ENCODE measurements at regions not wholly inside any gene's neighbourhood (a gene's known extent, or its start where the extent isn't known, plus 50 kb on each side); places are given as distances from the start of the nearest gene placed in this dataset.

DNA sequence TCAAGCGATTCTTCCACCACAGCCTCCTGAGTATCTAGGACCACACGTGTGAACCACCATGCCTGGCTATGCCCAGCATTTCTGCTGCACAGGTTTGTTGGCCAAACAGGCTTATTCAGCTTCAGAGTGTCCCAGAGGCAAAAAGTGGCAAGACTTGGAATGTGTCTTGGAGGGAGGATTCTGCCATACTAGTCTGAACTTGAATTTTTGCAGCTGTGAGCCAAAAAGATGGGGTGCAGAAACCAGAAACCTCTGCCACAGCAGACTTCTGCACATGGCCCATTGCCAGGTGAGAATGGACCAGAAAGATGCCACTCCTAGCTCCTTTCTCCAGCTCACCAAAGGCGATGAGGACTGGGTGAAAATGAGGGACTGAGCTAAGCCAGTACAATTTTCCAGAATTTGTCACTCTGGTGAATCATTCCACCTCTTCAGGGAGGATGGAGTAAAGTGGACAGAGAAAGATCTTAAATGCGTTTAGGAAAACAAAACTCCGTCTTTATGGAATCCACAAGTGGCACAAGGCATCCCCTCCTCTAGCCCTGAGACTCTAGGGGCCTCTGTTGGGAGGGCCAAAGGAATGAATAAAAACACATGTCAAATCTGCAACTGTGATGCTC is 369.1 kb upstream of the CLNK start:
- no peak for DNase-seq (ENCODE audit: low spot score)

DNA sequence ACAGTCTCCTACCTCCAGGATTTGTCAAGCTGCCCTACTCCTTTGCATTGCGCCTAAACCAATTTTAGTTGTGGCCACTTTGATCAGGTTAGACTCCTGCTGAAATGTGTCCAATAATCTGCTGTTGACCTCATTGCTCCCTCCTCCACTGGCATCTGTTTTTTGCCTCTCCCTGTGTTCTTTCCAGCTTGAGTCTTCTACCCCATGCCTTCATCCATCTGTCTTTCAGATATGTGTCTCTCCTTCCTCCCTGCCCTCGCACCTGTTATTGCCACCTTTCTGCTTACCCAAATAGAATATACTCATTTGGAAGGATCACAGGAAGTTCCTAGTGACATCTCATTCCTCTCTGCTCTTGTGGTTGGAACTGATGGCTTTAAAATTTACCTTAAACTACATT is 366.6 kb upstream of the CLNK start:
- no peak for DNase-seq (ENCODE audit: low spot score)

GRCh38 chr4:11050766-11051165 is 366.2 kb upstream of the CLNK start:
- DNase-seq (ENCODE audit: low spot score): no peak

- no peak for DNase-seq (ENCODE audit: low spot score)
Observed at GRCh38 chr4:11049001-11049400, 364.4 kb upstream of the CLNK start.

GRCh38 chr4:11042760-11043159 is 358.2 kb upstream of the CLNK start:
- DNase-seq (ENCODE audit: low spot score): no peak

- DNase-seq (ENCODE audit: low spot score): no peak
Observed at GRCh38 chr4:11039634-11040131, 355.1 kb upstream of the CLNK start.

GRCh38 chr4:11038926-11039325 is 354.4 kb upstream of the CLNK start:
- no peak for DNase-seq (ENCODE audit: low spot score)

- no peak for DNase-seq (ENCODE audit: low spot score)
Observed at GRCh38 chr4:11037637-11038036, 353.1 kb upstream of the CLNK start.

DNA sequence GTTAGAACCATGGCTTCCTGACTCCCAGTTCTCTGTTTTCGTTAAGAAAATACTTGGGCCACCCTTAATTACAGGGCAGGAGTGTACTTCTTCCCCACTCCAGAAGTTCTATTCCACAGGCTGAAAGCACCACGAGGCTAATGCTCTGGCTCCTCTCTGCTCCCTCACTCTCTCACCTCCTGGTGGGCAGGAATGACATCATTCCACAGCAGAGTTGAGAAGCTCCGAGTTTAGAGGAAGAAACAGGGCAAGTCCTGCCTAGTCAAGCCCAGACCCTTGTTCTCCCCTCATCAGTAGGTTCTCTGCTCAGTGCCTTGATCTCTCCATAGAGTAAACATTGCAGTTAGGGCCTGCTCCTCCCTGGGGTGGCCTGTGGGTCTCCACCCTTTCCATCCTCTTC is 343.8 kb upstream of the CLNK start:
- DNase-seq (ENCODE audit: low spot score): no peak

DNA sequence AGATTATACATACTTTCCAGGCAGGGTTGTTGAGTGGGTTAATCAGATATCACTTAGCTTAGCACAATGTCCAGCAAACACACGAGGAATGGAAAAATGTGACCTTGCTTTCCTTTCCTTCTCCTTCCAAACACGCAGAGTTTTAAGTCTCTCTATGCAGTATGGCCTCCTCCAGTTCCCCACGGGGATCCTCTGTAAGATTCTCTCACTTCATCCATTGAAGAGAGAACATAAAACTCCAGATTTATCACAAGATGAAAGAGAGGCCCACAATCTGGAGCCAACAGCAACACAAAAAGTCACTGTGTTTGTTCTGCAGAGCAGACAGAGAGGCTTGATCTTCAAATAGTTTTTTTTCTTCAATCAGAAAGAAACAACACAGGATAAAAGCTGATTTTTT is 336.8 kb upstream of the CLNK start:
- no peak for DNase-seq (ENCODE audit: low spot score)

- DNase-seq (ENCODE audit: low spot score): no peak
Observed at GRCh38 chr4:11019451-11020240, 335.1 kb upstream of the CLNK start.

GRCh38 chr4:11014199-11014598 is 329.6 kb upstream of the CLNK start:
- no peak for DNase-seq (ENCODE audit: low spot score)

DNA sequence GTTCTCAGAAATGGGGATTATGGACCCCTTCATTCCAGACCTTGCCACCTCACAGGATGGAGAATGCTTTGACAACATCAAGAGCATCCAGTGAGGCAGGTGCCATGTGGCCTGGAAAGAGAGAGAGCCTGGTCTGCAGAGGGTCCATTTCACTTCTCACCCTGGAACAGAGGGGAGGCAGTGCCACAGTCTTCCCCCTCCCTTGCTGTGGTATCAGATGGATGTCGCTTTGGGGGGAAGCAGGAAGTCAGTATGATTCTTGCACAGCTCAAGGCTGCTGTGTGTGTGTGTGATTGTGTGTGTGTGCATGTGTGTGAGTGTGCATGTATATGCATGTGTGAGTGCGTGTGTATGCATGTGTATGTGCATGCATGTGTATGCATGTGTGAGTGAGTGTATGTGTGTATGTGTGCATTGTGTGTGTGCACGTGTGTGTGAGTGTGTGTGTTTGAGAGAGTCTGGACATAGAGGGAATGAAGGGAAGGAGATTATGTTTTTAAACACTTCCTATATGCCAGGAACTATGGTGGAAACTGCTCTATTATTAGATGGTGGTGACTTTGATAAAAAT is 328.6 kb upstream of the CLNK start:
- no peak for DNase-seq (ENCODE audit: low spot score)

DNA sequence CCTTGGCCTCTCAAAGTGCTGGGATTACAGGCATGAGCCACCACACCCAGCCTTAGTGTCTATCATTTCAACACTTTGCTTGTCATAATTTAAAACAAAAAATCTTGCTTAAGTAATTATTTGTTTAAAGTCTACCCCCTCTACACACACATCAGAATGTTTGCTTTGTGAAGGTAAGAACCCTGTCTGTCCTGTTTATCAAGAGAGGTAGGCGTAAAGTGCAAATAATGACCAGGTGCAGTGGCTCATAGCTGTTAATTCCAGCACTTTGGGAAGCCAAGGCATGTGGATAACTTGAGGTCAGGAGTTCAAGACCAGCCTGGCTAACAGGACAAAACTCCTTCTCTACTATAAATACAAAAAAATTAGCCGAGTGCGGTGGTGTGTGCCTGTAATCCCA is 326.7 kb upstream of the CLNK start:
- DNase-seq (ENCODE audit: low spot score): no peak

GRCh38 chr4:11010624-11011023 is 326.1 kb upstream of the CLNK start:
- no peak for DNase-seq (ENCODE audit: low spot score)

DNA sequence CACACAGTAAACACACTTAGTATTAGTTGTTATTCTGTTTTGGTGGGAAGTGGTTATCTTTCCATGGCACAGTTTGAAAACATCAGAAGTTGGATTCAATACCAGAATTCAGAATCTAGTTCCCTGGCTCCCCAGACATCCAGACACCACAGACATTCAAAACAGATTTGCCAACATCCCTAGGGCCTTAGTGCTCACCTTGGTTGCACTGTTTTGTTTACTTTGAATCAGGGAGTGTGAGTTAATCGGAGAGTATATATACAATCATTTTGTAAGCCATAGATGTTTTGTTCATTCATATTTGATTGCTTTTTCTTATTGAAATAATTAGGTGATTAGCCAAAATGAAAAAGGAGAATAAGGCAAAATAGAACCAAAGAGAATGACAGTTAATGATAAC is 324.7 kb upstream of the CLNK start:
- no peak for DNase-seq (ENCODE audit: low spot score)

DNA sequence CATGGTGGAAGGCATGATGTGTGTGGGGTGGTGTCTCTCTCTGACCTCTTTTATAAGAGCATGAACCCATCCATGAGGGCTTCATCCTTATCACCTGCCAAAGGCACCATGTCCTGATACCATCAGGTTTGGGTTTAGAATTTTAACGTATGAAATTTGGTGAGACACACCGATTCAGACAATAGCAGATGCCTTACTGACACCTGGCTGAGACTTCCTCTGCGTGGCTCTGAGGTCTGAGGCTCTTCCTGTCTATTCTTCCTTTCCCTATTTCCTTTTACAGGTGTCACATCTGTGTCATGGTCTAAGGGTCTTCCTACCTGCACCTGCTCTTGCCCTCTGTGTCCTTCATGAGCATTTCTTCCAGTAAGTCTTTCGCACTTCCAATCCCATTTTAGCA is 320.7 kb upstream of the CLNK start:
- no peak for DNase-seq (ENCODE audit: low spot score)

DNA sequence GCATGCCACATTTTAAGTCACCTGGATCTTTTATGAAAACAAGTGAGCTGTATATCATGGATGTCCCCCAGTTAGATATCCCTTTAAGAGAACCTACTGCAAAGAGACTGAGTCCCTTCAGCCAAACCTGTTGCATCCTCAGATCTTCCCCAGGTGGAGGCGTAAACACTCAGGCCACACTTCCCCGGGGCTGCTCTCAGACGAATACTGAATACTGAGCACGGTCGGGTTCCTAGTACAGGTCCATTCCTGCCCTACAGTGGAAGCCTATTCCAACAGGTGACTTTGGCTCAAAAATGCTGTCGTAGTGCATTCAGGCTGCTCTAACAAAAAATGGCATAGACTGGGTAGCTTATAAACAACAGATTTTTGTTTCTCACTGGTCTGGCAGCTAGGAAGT is 320.2 kb upstream of the CLNK start:
- no peak for DNase-seq (ENCODE audit: low spot score)

DNA sequence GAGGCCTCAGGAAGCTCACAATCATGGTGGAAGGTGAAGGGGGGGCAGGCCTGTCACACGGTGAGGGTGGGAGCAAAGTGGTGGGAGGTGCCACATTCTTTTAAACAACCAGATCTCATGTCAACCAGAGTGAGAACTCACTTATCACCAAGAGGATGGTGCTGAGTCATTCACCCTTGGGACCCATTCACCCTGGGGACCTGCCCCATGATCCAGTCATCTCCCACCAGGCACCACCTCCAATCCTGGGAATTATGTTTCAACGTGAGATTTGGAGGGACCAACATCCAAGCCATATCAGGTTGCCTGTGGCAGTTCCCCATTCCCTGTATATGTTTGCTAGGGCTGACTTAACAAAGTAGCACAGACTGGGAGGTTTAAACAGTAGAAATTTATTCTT is 318.4 kb upstream of the CLNK start:
- no peak for DNase-seq (ENCODE audit: low spot score)

- DNase-seq (ENCODE audit: low spot score): no peak
Observed at GRCh38 chr4:10998846-10999245, 314.3 kb upstream of the CLNK start.

DNA sequence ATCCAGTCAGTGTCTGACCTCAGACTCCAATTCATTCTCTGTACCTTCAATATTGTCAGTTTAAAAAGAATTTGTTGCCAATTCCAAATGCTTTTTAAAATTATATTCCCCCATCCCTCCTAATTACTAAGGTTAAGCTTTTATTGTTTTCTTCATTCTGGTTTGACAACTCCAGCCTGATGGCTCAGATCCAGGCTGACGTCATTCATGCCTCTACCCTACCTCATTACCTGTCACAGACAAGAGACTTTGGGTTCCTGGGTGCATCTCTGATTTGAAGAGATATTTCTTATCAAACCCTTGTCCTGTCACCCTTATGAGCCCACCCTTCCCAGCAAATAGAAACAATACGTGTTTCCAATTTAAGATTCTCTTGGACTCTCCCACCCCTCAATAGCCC is 300.2 kb upstream of the CLNK start:
- DNase-seq (ENCODE audit: low spot score): no peak

GRCh38 chr4:10983885-10984640 is 299.5 kb upstream of the CLNK start:
- no peak for DNase-seq (ENCODE audit: low spot score)

DNA sequence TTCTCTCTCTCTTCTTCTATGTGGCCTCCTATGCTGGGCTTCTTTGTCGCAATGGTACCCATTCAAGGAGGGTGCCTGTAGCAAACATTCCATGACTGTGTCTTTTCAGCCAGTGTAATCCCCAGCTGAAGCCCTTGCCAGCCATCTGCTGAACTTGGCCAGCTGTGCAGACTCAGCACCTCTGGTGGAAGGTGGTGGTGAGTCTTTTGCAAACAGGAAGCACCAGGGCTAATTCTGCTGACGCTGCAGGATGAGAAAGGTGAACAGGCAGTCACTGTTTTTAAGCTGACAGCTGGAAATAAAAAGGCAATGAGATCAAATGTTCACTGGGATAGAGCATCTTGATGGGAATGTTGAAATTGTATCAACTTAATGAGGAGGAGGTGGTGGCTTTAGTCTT is 298.7 kb upstream of the CLNK start:
- no peak for DNase-seq (ENCODE audit: low spot score)

Data from H4 (cell line).